ENCODE measurements at regions not wholly inside any gene's neighbourhood (a gene's known extent, or its start where the extent isn't known, plus 50 kb on each side); places are given as distances from the start of the nearest gene placed in this dataset.

DNA sequence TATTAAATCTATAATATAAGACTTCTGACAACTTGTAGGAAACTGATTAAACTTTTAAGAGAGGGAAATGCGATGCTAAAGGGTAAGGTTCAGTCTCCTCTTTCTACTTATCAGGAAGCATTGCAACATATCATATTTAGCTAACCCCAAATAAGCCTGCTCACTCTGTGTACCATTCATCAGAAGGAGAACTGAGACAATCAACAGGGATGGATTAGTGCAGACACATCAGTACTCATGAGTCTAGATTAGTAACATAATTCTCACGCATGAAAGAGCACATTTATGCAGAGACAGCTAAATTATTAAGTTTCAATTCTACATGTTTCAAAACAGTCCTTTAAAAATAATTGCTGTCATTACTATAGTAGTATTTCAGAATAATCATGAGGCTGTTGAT is 354.2 kb upstream of the ZWINT start:
- no peak overlapping the region for H2BK5ac ChIP-seq (ENCODE audit: low read depth, low read length, poor library complexity)

DNA sequence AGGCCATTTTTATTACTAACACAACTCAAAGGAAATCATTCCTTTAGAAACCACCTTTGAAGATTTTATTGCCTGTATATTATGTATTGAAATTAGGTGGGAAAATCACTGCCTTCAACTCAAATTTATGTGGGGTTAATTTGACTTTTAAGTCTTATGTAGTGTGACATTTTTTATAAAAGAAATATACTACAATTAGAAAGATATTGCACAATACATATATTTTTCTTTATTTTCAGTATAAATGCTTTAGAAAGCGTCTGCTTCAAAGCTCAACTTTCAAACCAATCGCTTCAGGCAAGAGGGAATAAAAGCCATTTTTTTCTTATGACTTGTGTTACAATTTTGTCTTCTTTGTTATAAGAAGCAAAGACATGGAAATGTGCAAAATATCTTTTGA is 337.4 kb upstream of the ZWINT start:
- Histone ChIP-seq H3K4me1 (ENCODE audit: control insufficient read depth in 1 of 2, insufficient read depth in 2 of 2, low read length in 2 of 2) (no peaks in the 10 kb centered on the region), H2AFZ (ENCODE audit: insufficient read depth, low read length, poor library complexity) (no peak overlapping the region), H4K8ac (ENCODE audit: low read depth, low read length) (no peak overlapping the region), H3K14ac (ENCODE audit: low read length) (no peak overlapping the region), H3K4me2 (ENCODE audit: low read length) (no peak overlapping the region), H3K23ac (ENCODE audit: low read length) (no peak overlapping the region), H3K9me3 (ENCODE audit: insufficient read depth, low read depth, low read length) (no peaks in the 10 kb centered on the region), H4K91ac (ENCODE audit: low read depth, low read length) (no peak overlapping the region), H2BK5ac (ENCODE audit: low read depth, low read length, poor library complexity) (no peak overlapping the region), H2BK12ac (ENCODE audit: low read length) (no peak overlapping the region), H3K79me2 (ENCODE audit: control insufficient read depth, insufficient read depth, low read length, poor library complexity) (no peaks in the 10 kb centered on the region), H3K4ac (ENCODE audit: low read depth, low read length) (no peak overlapping the region), H2BK120ac (ENCODE audit: insufficient read depth, low read length, poor library complexity) (no peak overlapping the region), H3K4me3 (ENCODE audit: low read depth, low read length) (no peak overlapping the region), H3K27me3 (ENCODE audit: insufficient read depth, low read length) (no peaks in the 10 kb centered on the region), H2AK5ac (ENCODE audit: low read length) (no peak overlapping the region), H3K9ac (ENCODE audit: low read length) (no peak overlapping the region), H4K12ac (ENCODE audit: low read depth, low read length) (no peak overlapping the region), H3K79me1 (ENCODE audit: low read length) (no peaks in the 10 kb centered on the region), H3K36me3 (ENCODE audit: control insufficient read depth in 1 of 2, insufficient read depth in 2 of 2, low read length in 2 of 2) (no peaks in the 10 kb centered on the region), H3K18ac (ENCODE audit: low read length) (no peak overlapping the region), H3K27ac (ENCODE audit: low read depth, low read length) (no peak overlapping the region)
- WGBS (ENCODE audit: extremely low coverage, insufficient coverage, insufficient read length) = no CpG with 5 or more reads among the region's 2 CpGs
- no peak for DNase-seq

More for the DNA sequence above, 354.2 kb upstream of the ZWINT start:
- Histone ChIP-seq H4K91ac (ENCODE audit: low read depth, low read length) (no peak overlapping the region), H3K9me3 (ENCODE audit: insufficient read depth, low read depth, low read length) (no peaks in the 10 kb centered on the region), H3K27me3 (ENCODE audit: insufficient read depth, low read length) (no peaks in the 10 kb centered on the region), H3K27ac (ENCODE audit: low read depth, low read length) (no peak overlapping the region), H3K4me2 (ENCODE audit: low read length) (no peak overlapping the region), H3K4me1 (ENCODE audit: control insufficient read depth in 1 of 2, insufficient read depth in 2 of 2, low read length in 2 of 2) (no peaks in the 10 kb centered on the region), H3K79me2 (ENCODE audit: control insufficient read depth, insufficient read depth, low read length, poor library complexity) (no peaks in the 10 kb centered on the region), H3K23ac (ENCODE audit: low read length) (no peak overlapping the region), H3K4ac (ENCODE audit: low read depth, low read length) (no peak overlapping the region), H3K18ac (ENCODE audit: low read length) (no peak overlapping the region), H2BK12ac (ENCODE audit: low read length) (no peak overlapping the region), H2AK5ac (ENCODE audit: low read length) (no peak overlapping the region), H3K4me3 (ENCODE audit: low read depth, low read length) (no peak overlapping the region), H2BK120ac (ENCODE audit: insufficient read depth, low read length, poor library complexity) (no peak overlapping the region), H3K79me1 (ENCODE audit: low read length) (no peaks in the 10 kb centered on the region), H3K9ac (ENCODE audit: low read length) (no peak overlapping the region), H2AFZ (ENCODE audit: insufficient read depth, low read length, poor library complexity) (no peak overlapping the region), H3K36me3 (ENCODE audit: control insufficient read depth in 1 of 2, insufficient read depth in 2 of 2, low read length in 2 of 2) (no peaks in the 10 kb centered on the region), H4K12ac (ENCODE audit: low read depth, low read length) (no peak overlapping the region), H3K14ac (ENCODE audit: low read length) (no peak overlapping the region), H4K8ac (ENCODE audit: low read depth, low read length) (no peak overlapping the region)
- DNase-seq = no peak
- WGBS (ENCODE audit: extremely low coverage, insufficient coverage, insufficient read length) = no CpG with 5 or more reads among the region's 2 CpGs

DNA sequence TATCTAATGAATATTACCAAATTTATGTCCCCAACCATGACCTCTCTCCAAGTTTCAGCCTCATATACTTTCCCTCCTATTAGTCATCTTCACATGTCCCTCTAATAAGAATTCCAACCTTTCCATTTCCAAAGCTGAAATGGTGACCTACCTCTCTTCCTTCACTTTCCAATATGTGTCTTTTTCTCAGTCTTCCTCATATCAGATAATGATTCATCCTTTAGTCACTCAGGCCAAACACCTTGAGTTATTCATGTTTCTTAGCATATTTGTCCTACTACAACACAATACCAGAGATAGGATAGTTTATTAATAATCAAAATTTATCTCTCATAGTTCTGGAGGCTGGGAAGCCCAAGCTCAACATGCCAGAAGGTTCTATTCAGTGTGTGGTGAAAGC is 318.5 kb upstream of the ZWINT start:
- H4K91ac ChIP-seq (ENCODE audit: low read depth, low read length) = no peak overlapping the region
- no peaks in the 10 kb centered on the region for H3K36me3 ChIP-seq (ENCODE audit: control insufficient read depth in 1 of 2, insufficient read depth in 2 of 2, low read length in 2 of 2)
- no peak overlapping the region for H3K4ac ChIP-seq (ENCODE audit: low read depth, low read length)
- H3K4me3 ChIP-seq (ENCODE audit: low read depth, low read length) = no peak overlapping the region
- no peak overlapping the region for H2BK5ac ChIP-seq (ENCODE audit: low read depth, low read length, poor library complexity)
- H2AFZ ChIP-seq (ENCODE audit: insufficient read depth, low read length, poor library complexity) = no peak overlapping the region
- DNase-seq = no peak
- no peak overlapping the region for H3K27ac ChIP-seq (ENCODE audit: low read depth, low read length)
- H3K18ac ChIP-seq (ENCODE audit: low read length) = no peak overlapping the region
- H3K14ac ChIP-seq (ENCODE audit: low read length) = no peak overlapping the region
- no peak overlapping the region for H3K4me2 ChIP-seq (ENCODE audit: low read length)
- H3K9ac ChIP-seq (ENCODE audit: low read length) = no peak overlapping the region
- H2BK120ac ChIP-seq (ENCODE audit: insufficient read depth, low read length, poor library complexity) = no peak overlapping the region
- no peaks in the 10 kb centered on the region for H3K4me1 ChIP-seq (ENCODE audit: control insufficient read depth in 1 of 2, insufficient read depth in 2 of 2, low read length in 2 of 2)
- H3K79me1 ChIP-seq (ENCODE audit: low read length) = no peaks in the 10 kb centered on the region
- no peak overlapping the region for H2BK12ac ChIP-seq (ENCODE audit: low read length)
- H4K12ac ChIP-seq (ENCODE audit: low read depth, low read length) = no peak overlapping the region
- H3K27me3 ChIP-seq (ENCODE audit: insufficient read depth, low read length) = no peaks in the 10 kb centered on the region
- H3K23ac ChIP-seq (ENCODE audit: low read length) = no peak overlapping the region
- H4K8ac ChIP-seq (ENCODE audit: low read depth, low read length) = no peak overlapping the region
- peaks cover 7% of the 10 kb centered on the region for H3K9me3 ChIP-seq (ENCODE audit: insufficient read depth, low read depth, low read length)
- no peak overlapping the region for H2AK5ac ChIP-seq (ENCODE audit: low read length)
- H3K79me2 ChIP-seq (ENCODE audit: control insufficient read depth, insufficient read depth, low read length, poor library complexity) = no peaks in the 10 kb centered on the region

DNA sequence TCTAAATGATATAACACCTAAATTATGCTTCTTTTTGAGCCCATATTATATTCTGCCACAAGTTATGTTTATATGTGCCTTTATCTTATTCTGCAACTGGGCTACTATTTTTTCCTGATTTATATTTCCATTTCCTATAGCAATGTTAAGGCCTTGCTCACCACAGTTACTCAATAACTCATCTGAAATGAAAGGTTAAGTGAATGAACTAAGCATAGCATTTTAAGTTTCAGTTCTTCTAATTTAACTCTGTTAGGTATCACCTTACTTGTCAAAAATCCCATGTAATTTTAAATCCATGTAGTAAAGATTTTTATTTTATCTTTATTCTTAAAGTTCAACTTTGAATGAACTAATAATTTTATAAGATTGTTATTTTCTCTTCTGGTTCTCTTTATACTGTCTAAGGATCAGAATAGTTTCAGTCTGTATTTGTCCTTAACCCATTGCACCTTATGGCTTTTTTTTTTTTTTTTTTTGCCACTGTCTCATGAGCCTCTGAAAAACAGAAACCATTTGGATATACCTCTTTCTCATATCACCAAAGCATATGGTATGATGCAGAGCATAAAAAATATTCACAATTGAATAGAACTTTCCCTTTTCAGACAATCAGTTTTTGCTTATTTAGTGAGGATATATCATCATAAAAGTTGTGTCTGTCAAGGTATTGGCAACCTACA is 301.8 kb upstream of the ZWINT start:
- H3K79me2 ChIP-seq (ENCODE audit: control insufficient read depth, insufficient read depth, low read length, poor library complexity) = no peaks in the 10 kb centered on the region
- DNase-seq = no peak
- no peak overlapping the region for H2BK120ac ChIP-seq (ENCODE audit: insufficient read depth, low read length, poor library complexity)
- H3K9ac ChIP-seq (ENCODE audit: low read length) = no peak overlapping the region
- no peak overlapping the region for H3K23ac ChIP-seq (ENCODE audit: low read length)
- no peak overlapping the region for H3K4me3 ChIP-seq (ENCODE audit: low read depth, low read length)
- H2AFZ ChIP-seq (ENCODE audit: insufficient read depth, low read length, poor library complexity) = no peak overlapping the region
- H3K4me1 ChIP-seq (ENCODE audit: control insufficient read depth in 1 of 2, insufficient read depth in 2 of 2, low read length in 2 of 2) = no peaks in the 10 kb centered on the region
- no peaks in the 10 kb centered on the region for H3K27me3 ChIP-seq (ENCODE audit: insufficient read depth, low read length)
- no peak overlapping the region for H3K4me2 ChIP-seq (ENCODE audit: low read length)
- H4K91ac ChIP-seq (ENCODE audit: low read depth, low read length) = no peak overlapping the region
- H3K9me3 ChIP-seq (ENCODE audit: insufficient read depth, low read depth, low read length) = no peaks in the 10 kb centered on the region
- no peak overlapping the region for H3K14ac ChIP-seq (ENCODE audit: low read length)
- H3K18ac ChIP-seq (ENCODE audit: low read length) = no peak overlapping the region
- H2BK5ac ChIP-seq (ENCODE audit: low read depth, low read length, poor library complexity) = no peak overlapping the region
- H4K12ac ChIP-seq (ENCODE audit: low read depth, low read length) = no peak overlapping the region
- H3K79me1 ChIP-seq (ENCODE audit: low read length) = no peaks in the 10 kb centered on the region
- no peak overlapping the region for H2BK12ac ChIP-seq (ENCODE audit: low read length)
- no peak overlapping the region for H4K8ac ChIP-seq (ENCODE audit: low read depth, low read length)
- H3K4ac ChIP-seq (ENCODE audit: low read depth, low read length) = no peak overlapping the region
- no peak overlapping the region for H2AK5ac ChIP-seq (ENCODE audit: low read length)
- no peak overlapping the region for H3K27ac ChIP-seq (ENCODE audit: low read depth, low read length)
- no peaks in the 10 kb centered on the region for H3K36me3 ChIP-seq (ENCODE audit: control insufficient read depth in 1 of 2, insufficient read depth in 2 of 2, low read length in 2 of 2)

Data from trophoblast cell (in vitro differentiated cells and primary cell).